Heart left ventricle (tissue), 16 donors: ENCODE measurements at regions not wholly inside any gene's neighbourhood (a gene's known extent, or its start where the extent isn't known, plus 50 kb on each side); places are given as distances from the start of the nearest gene placed in this dataset.
"Not testable (repeated sequence)": the region's sequence is repeated elsewhere in the genome, so short reads cannot be mapped to it uniquely, and the experiment has no call there.

Experiments
- ATAC-seq, 4 donors: fragments of 200-7000 bp; cut with Tn5 transposase; one replicate each; pipeline ENCODE4 v1.9.1; 2020 to 2022; ENCODE audit warnings: moderate library complexity in 4 of 4, mild to moderate bottlenecking in 3 of 4, moderate number of reproducible peaks in 1 of 4
- DNase-seq, 5 donors: peaks; one replicate each; pipeline ENCODE4 v3.0.0-alpha.2; 2020
- H3K27ac ChIP-seq, 12 donors: fragments of 200-600 bp; sonication (generic) in 4 of 12; one replicate each; pipeline versions ENCODE4 v1.5.0 to v1.8.0; 2016 to 2022; ENCODE audit warnings: mild to moderate bottlenecking in 2 of 12
- H3K27me3 ChIP-seq, 9 donors: fragments of 200-600 bp; sonication (generic) in 2 of 9; one replicate each; pipeline versions ENCODE4 v1.5.1 to v1.8.0; 2016 to 2022; ENCODE audit warnings: mild to moderate bottlenecking in 3 of 9
- H3K36me3 ChIP-seq, 9 donors: fragments of 200-600 bp; sonication (generic) in 2 of 9; one replicate each; pipeline versions ENCODE4 v1.5.0 to v1.8.0; 2018 to 2022; ENCODE audit warnings: mild to moderate bottlenecking in 2 of 9
- H3K4me1 ChIP-seq, 12 donors: fragments of 200-600 bp; sonication (generic) in 4 of 12; one replicate each; pipeline versions ENCODE4 v1.5.0 to v1.8.0; 2016 to 2022; ENCODE audit warnings: mild to moderate bottlenecking in 3 of 12
- H3K4me3 ChIP-seq, 12 donors: fragments of 200-600 bp; sonication (generic) in 4 of 12; one replicate each; pipeline versions ENCODE4 v1.5.0 to v1.8.0; 2017 to 2022; ENCODE audit warnings: mild to moderate bottlenecking in 9 of 12, moderate library complexity in 4 of 12
- H3K9me3 ChIP-seq, 12 donors: fragments of 200-600 bp; sonication (generic) in 4 of 12; one replicate each; pipeline versions ENCODE4 v1.5.0 to v1.8.0; 2016 to 2022; ENCODE audit warnings: mild to moderate bottlenecking in 1 of 12
- CTCF ChIP-seq, 12 donors: fragments of 200-600 bp; sonication (generic) in 4 of 12; IDR thresholded peaks; one replicate each; pipeline versions ENCODE4 v1.5.0 to v1.8.0; 2018 to 2022; ENCODE audit warnings: antibody characterized with exemption in 12 of 12, mild to moderate bottlenecking in 5 of 12
- POLR2A ChIP-seq, 2 donors: fragments of 450-650 bp; IDR thresholded peaks; one replicate each; pipeline ENCODE4 v1.6.1; 2017; ENCODE audit warnings: antibody characterized with exemption in 2 of 2, mild to moderate bottlenecking in 2 of 2, moderate library complexity in 2 of 2
- WGBS, 4 donors: extraction: QIAGEN DNeasy Blood & Tissue Kit in 2 of 4; methylation state at CpG; one replicate each; pipeline versions ENCODE4 v1.1.5 to v1.1.7; 2013 to 2018; 5-methylcytosine and 5-hydroxymethylcytosine counted together
- intact Hi-C, 10 donors: fragments of 100-400 bp; cut with DNase I; formaldehyde crosslinking; loops; one replicate each; pipeline versions ENCODE4 v1.11.1 to v1.14.2; 2022
- donor health status: ischemic (EF 13 %, LVEDD 7.1; RV severe dilation, severe dysfunction).
- donor health status: healthy with polysubstance abuse.
- donor health status: DM: no; HTN: yes; CAD: no.
- donor health status: DM: no; HTN: no; CAD: no.
- donor health status: ischemic (EF 25% LVEDD 6.9; RV normal size, moderate dysfunction).
- donor health status: ischemic (EF 25% LVEDD 5.7; RV mildly dilated, moderate dysfunction).
- donor health status: healthy.
- donor health status: DM: yes; HTN: yes; CAD: no.
- donor health status: ischemic (EF 35%, LVEDD 5.7; RV mildly dilated, moderate dysfunction).
- donor health status: nonischemic (EF 11% LVEDD 7.7; RV severe dilation, severe dysfunction).
- donor health status: DM: yes; HTN: yes; CAD: no.
- donor health status: PGD.
- donor health status: ischemic (EF 29% LVEDD 5.4; RV normal size, mild dysfunction).
- donor health status: nonischemic (EF 23%, LVEDD 6.1; RV moderate dilation, normal function).

- ATAC-seq (no peak), DNase-seq (no peak)
- no peak overlapping the region for H3K27ac ChIP-seq
- WGBS, 4 donors: 53 to 67% (median 62%) methylated on average over 13 of the region's 13 CpGs
- intact Hi-C loops: no loop called here
- H3K36me3 ChIP-seq: no peaks in the 10 kb centered on the region
- H3K27me3 ChIP-seq: peaks cover 0 to 61% (median 10%) of the 10 kb centered on the region in 9 donors
- H3K4me1 ChIP-seq: peaks cover 0 to 3% (median 0%) of the 10 kb centered on the region in 12 donors
- no peak for TF ChIP-seq CTCF (IDR thresholded peaks at IDR 0.05)
- TF ChIP-seq POLR2A (IDR thresholded peaks at IDR 0.05): no peak
- no peak overlapping the region for H3K4me3 ChIP-seq
- no peaks in the 10 kb centered on the region for H3K9me3 ChIP-seq
Observed at GRCh38 chr17:5769593-5770354, 185.5 kb upstream of the NLRP1 start.

GRCh38 chr17:5770441-5771270 lies 186.3 kb upstream of the NLRP1 start:
- intact Hi-C loops: no loop called here
- Histone ChIP-seq H3K9me3 (no peaks in the 10 kb centered on the region), H3K4me1 (peaks cover 0 to 3% (median 0%) of the 10 kb centered on the region in 12 donors), H3K27ac (no peak overlapping the region), H3K27me3 (peaks cover 0 to 61% (median 10%) of the 10 kb centered on the region in 9 donors), H3K36me3 (no peaks in the 10 kb centered on the region), H3K4me3 (no peak overlapping the region)
- DNase-seq: no peak
- TF ChIP-seq CTCF (IDR thresholded peaks at IDR 0.05) (no peak), POLR2A (IDR thresholded peaks at IDR 0.05) (no peak)
- 5 to 83% (median 67%) methylated on average over 14 to 17 of the region's 17 CpGs for WGBS, 4 donors
- no peak for ATAC-seq

- H3K4me1 ChIP-seq, intact Hi-C loops, H3K27ac ChIP-seq, H3K4me3 ChIP-seq, H3K36me3 ChIP-seq, H3K9me3 ChIP-seq, ATAC-seq, DNase-seq: not testable (repeated sequence)
- H3K27me3 ChIP-seq: peaks cover 0 to 56% (median 10%) of the 10 kb centered on the region in 9 donors
- WGBS, 4 donors: 4 to 96% (median 88%) methylated on average over 19 to 36 of the region's 36 CpGs
Observed at GRCh38 chr17:5771271-5771577, 186.9 kb upstream of the NLRP1 start.

- peaks cover 0 to 54% (median 10%) of the 10 kb centered on the region in 9 donors for H3K27me3 ChIP-seq
- H3K36me3 ChIP-seq, H3K27ac ChIP-seq, H3K9me3 ChIP-seq, H3K4me3 ChIP-seq, H3K4me1 ChIP-seq, ATAC-seq, DNase-seq, intact Hi-C loops: not testable (repeated sequence)
- WGBS, 4 donors: 70 to 92% (median 78%) methylated on average over 8 to 11 of the region's 11 CpGs
Observed at GRCh38 chr17:5772017-5772416, 187.7 kb upstream of the NLRP1 start.

- no peaks in the 10 kb centered on the region for H3K36me3 ChIP-seq
- no peak for DNase-seq
- H3K27me3 ChIP-seq: peaks cover 0 to 48% (median 10%) of the 10 kb centered on the region in 9 donors
- intact Hi-C loops: no loop called here
- no peak overlapping the region for H3K4me3 ChIP-seq
- H3K4me1 ChIP-seq: peaks cover 0 to 3% (median 0%) of the 10 kb centered on the region in 12 donors
- 37 to 58% (median 50%) methylated on average over 13 of the region's 13 CpGs for WGBS, 4 donors
- no peaks in the 10 kb centered on the region for H3K9me3 ChIP-seq
- TF ChIP-seq CTCF (IDR thresholded peaks at IDR 0.05): no peak
- no peak for TF ChIP-seq POLR2A (IDR thresholded peaks at IDR 0.05)
- ATAC-seq: no peak
- no peak overlapping the region for H3K27ac ChIP-seq
Observed at GRCh38 chr17:5772720-5773119, 188.4 kb upstream of the NLRP1 start.
